DOHH2 (cell line): ENCODE measurements at regions not wholly inside any gene's neighbourhood (a gene's known extent, or its start where the extent isn't known, plus 50 kb on each side); places are given as distances from the start of the nearest gene placed in this dataset.

Experiments
- H3F3A ChIP-seq: fragments of 200-600 bp; sonication (generic), shearing (Covaris generic); 2 replicates; pipeline ENCODE4 v1.6.0; 2016; ENCODE audit warnings: antibody characterized with exemption, mild to moderate bottlenecking; ENCODE audit not compliant: control insufficient read depth, insufficient read depth
- H3K27ac ChIP-seq: fragments of 200-600 bp; sonication (generic); 2 replicates; pipeline ENCODE4 v1.5.1; 2014; ENCODE audit warnings: low read depth, mild to moderate bottlenecking, low read length, moderate library complexity
- H3K27me3 ChIP-seq: fragments of 200-600 bp; sonication (generic); 2 replicates; pipeline ENCODE4 v1.6.1; 2014; ENCODE audit warnings: mild to moderate bottlenecking, low read length, mixed read lengths; ENCODE audit not compliant: control insufficient read depth
- H3K36me3 ChIP-seq: fragments of 200-600 bp; sonication (generic); 2 replicates; pipeline ENCODE4 v1.6.1; 2014; ENCODE audit warnings: mild to moderate bottlenecking, low read length, moderate library complexity, mixed read lengths; ENCODE audit not compliant: control insufficient read depth
- H3K4me1 ChIP-seq: fragments of 200-600 bp; sonication (generic); 2 replicates; pipeline ENCODE4 v1.6.1; 2014; ENCODE audit warnings: mild to moderate bottlenecking, low read length, mixed read lengths; ENCODE audit not compliant: control insufficient read depth
- H3K4me2 ChIP-seq: fragments of 200-600 bp; sonication (generic); 2 replicates; pipeline ENCODE4 v1.6.0; 2014; ENCODE audit warnings: mild to moderate bottlenecking, low read length, moderate library complexity
- H3K4me3 ChIP-seq: fragments of 200-600 bp; sonication (generic); 2 replicates; pipeline ENCODE4 v1.5.1; 2014; ENCODE audit warnings: mild to moderate bottlenecking, low read length, mixed read lengths
- H3K79me2 ChIP-seq: fragments of 200-600 bp; sonication (generic); 2 replicates; pipeline ENCODE4 v1.6.1; 2014; ENCODE audit warnings: mild to moderate bottlenecking, low read length, mixed read lengths; ENCODE audit not compliant: control insufficient read depth
- H3K9me2 ChIP-seq: fragments of 200-600 bp; sonication (generic); replicated peaks from 2 replicates; pipeline ENCODE4 v1.6.1; 2014; ENCODE audit warnings: mild to moderate bottlenecking, low read length, mixed read lengths; ENCODE audit not compliant: control insufficient read depth
- H3K9me3 ChIP-seq: fragments of 200-600 bp; sonication (generic); 2 replicates; pipeline ENCODE4 v1.6.1; 2014; ENCODE audit warnings: antibody characterized with exemption, low read length, mixed read lengths; ENCODE audit not compliant: control insufficient read depth, insufficient read depth
- H4K20me1 ChIP-seq: fragments of 200-600 bp; sonication (generic); 2 replicates; pipeline ENCODE4 v1.6.0; 2014; ENCODE audit warnings: low read depth, mild to moderate bottlenecking, antibody characterized with exemption, low read length, moderate library complexity; ENCODE audit not compliant: control insufficient read depth, insufficient read depth
- CTCF ChIP-seq: fragments of 200-600 bp; sonication (generic); IDR thresholded peaks from one replicate; pipeline ENCODE4 v1.5.1; 2014; ENCODE audit warnings: antibody characterized with exemption, mild to moderate bottlenecking, low read depth, low read length; ENCODE audit not compliant: poor library complexity, severe bottlenecking
- EZH2phosphoT487 ChIP-seq: fragments of 200-600 bp; sonication (generic); IDR thresholded peaks from 2 replicates; pipeline ENCODE4 v1.6.1; 2017; ENCODE audit warnings: borderline replicate concordance, mild to moderate bottlenecking, antibody characterized with exemption, low read length, moderate library complexity, mixed read lengths

GRCh38 chr11:134541355-134541754 lies 129.3 kb upstream of the B3GAT1 start:
- Histone ChIP-seq H3K27me3 (no peaks in the 10 kb centered on the region), H3K4me3 (no peak overlapping the region), H3K9me2 (no peaks in the 10 kb centered on the region), H3K79me2 (no peaks in the 10 kb centered on the region), H3K4me1 (no peaks in the 10 kb centered on the region), H3K27ac (no peak overlapping the region), H4K20me1 (no peaks in the 10 kb centered on the region), H3K9me3 (no peaks in the 10 kb centered on the region), H3F3A (no peaks in the 10 kb centered on the region), H3K4me2 (no peak overlapping the region), H3K36me3 (no peaks in the 10 kb centered on the region)
- no peak for TF ChIP-seq EZH2phosphoT487
- no peak for TF ChIP-seq CTCF

GRCh38 chr11:134539285-134539684 lies 127.2 kb upstream of the B3GAT1 start:
- H3K79me2 ChIP-seq = no peaks in the 10 kb centered on the region
- H3K4me1 ChIP-seq = no peaks in the 10 kb centered on the region
- H3K4me3 ChIP-seq = no peak overlapping the region
- H3K36me3 ChIP-seq = no peaks in the 10 kb centered on the region
- H3K27me3 ChIP-seq = no peaks in the 10 kb centered on the region
- H3K4me2 ChIP-seq = no peak overlapping the region
- no peaks in the 10 kb centered on the region for H4K20me1 ChIP-seq
- no peaks in the 10 kb centered on the region for H3F3A ChIP-seq
- H3K9me3 ChIP-seq = no peaks in the 10 kb centered on the region
- H3K27ac ChIP-seq = no peak overlapping the region
- H3K9me2 ChIP-seq = no peaks in the 10 kb centered on the region
- no peak for TF ChIP-seq CTCF
- TF ChIP-seq EZH2phosphoT487 = no peak

GRCh38 chr11:134538742-134539141 lies 126.7 kb upstream of the B3GAT1 start:
- Histone ChIP-seq H3K4me1 (no peaks in the 10 kb centered on the region), H3K36me3 (no peaks in the 10 kb centered on the region), H3K4me3 (no peak overlapping the region), H3K9me2 (no peaks in the 10 kb centered on the region), H3K9me3 (no peaks in the 10 kb centered on the region), H3K27ac (no peak overlapping the region), H3F3A (no peaks in the 10 kb centered on the region), H3K27me3 (no peaks in the 10 kb centered on the region), H3K79me2 (no peaks in the 10 kb centered on the region), H4K20me1 (no peaks in the 10 kb centered on the region), H3K4me2 (no peak overlapping the region)
- TF ChIP-seq EZH2phosphoT487 (no peak), CTCF (no peak)

DNA sequence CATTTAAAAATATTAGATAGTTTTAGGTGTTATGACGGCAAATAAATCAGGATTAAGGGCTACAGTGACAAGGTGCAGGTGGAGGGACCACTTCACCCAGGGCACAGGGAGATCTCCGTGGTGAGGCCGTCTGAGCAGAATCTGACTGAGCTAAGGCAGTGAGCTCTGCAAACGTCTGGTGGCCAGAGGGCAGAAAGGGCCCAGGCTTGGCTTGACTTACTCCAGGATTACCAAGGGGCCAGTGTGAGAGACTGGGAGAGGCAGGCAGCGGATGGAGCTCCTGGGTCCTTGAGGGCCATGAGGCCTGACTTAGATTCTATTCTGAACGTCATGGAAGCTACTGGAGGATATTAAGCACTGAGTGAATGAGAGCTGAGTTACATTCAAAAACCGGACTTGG lies 125.9 kb upstream of the B3GAT1 start:
- H3K4me2 ChIP-seq = no peak overlapping the region
- H4K20me1 ChIP-seq = no peaks in the 10 kb centered on the region
- no peak overlapping the region for H3K27ac ChIP-seq
- no peaks in the 10 kb centered on the region for H3K36me3 ChIP-seq
- no peak overlapping the region for H3K4me3 ChIP-seq
- H3K9me3 ChIP-seq = no peaks in the 10 kb centered on the region
- no peaks in the 10 kb centered on the region for H3K9me2 ChIP-seq
- no peak for TF ChIP-seq CTCF
- no peak for TF ChIP-seq EZH2phosphoT487
- no peaks in the 10 kb centered on the region for H3K79me2 ChIP-seq
- no peaks in the 10 kb centered on the region for H3K4me1 ChIP-seq
- H3K27me3 ChIP-seq = no peaks in the 10 kb centered on the region
- no peaks in the 10 kb centered on the region for H3F3A ChIP-seq
